A549 (cell line): ENCODE measurements at regions not wholly inside any gene's neighbourhood (a gene's known extent, or its start where the extent isn't known, plus 50 kb on each side); places are given as distances from the start of the nearest gene placed in this dataset.

Source experiments
- ATAC-seq, 2 experiments: fragments of 200-7000 bp in 1 of 2; fragments of >200 bp in 1 of 2; cut with Nextera tagmentation in 1 of 2; cut with Tn5 transposase in 1 of 2; 3 replicates each; pipeline versions ENCODE4 v1.8.0 to v1.9.1; 2018 to 2020; ENCODE audit warnings: mild to moderate bottlenecking in 1 of 2, moderate library complexity in 1 of 2
- CTCF ChIA-PET: fragments of 300-600 bp; sonication (Branson Sonifier 250); formaldehyde crosslinking; extraction: SDS; loops from one replicate; lab custom pipeline; 2021; ENCODE audit warnings: antibody characterized with exemption, inconsistent platforms; lab: Yijun Ruan, JAX
- POLR2A ChIA-PET: fragments of 350-600 bp; formaldehyde crosslinking; extraction: SDS; loops from one replicate; lab custom pipeline; 2021; ENCODE audit warnings: antibody characterized with exemption, inconsistent platforms; lab: Yijun Ruan, JAX
- DNase-seq, 2 experiments: peaks; one replicate each; pipeline versions ENCODE4 v3.0.0 to v3.0.0-alpha.2; 2011 to 2016; ENCODE audit warnings: low read depth in 1 of 2, low spot score in 1 of 2
- FAIRE-seq: peaks from 2 replicates; lab custom pipeline; 2011; peaks lifted over from hg19 to GRCh38; lab: Jason Lieb, UNC
- H3K27ac ChIP-seq, 2 experiments: fragments of >200 bp; sonication (Bioruptor Twin); formaldehyde crosslinking; 3 replicates each; pipeline ENCODE4 v1.5.1; 2016 to 2017
- H3K4me1 ChIP-seq: fragments of >200 bp; sonication (Bioruptor Twin); formaldehyde crosslinking; 3 replicates; pipeline ENCODE4 v1.6.1; 2016
- H3K4me2 ChIP-seq: fragments of >200 bp; sonication (Bioruptor Twin); formaldehyde crosslinking; 3 replicates; pipeline ENCODE4 v1.6.1; 2016
- H3K4me3 ChIP-seq: fragments of >200 bp; sonication (Bioruptor Twin); formaldehyde crosslinking; 3 replicates; pipeline ENCODE4 v1.5.1; 2016
- H3K9me3 ChIP-seq: fragments of >200 bp; sonication (Bioruptor Twin); formaldehyde crosslinking; 3 replicates; pipeline ENCODE4 v1.6.1; 2016
- ATOH8 ChIP-seq: fragments of 250-450 bp; sonication (Bioruptor Pico); IDR thresholded peaks from 2 replicates; pipeline ENCODE4 v1.5.0; 2020; ENCODE audit warnings: low read depth, mild to moderate bottlenecking, moderate library complexity
- CBX2 ChIP-seq: fragments of 200-600 bp; sonication (generic); IDR thresholded peaks from 2 replicates; pipeline ENCODE4 v1.6.1; 2016; ENCODE audit warnings: low read depth, mild to moderate bottlenecking, borderline replicate concordance
- CEBPB ChIP-seq, 2 experiments: fragments of >200 bp in 1 of 2; sonication (Bioruptor Twin) in 1 of 2; formaldehyde crosslinking in 1 of 2; IDR thresholded peaks; 2 replicates each; pipeline ENCODE4 v1.6.1; 2012 to 2016
- CHD4 ChIP-seq: fragments of 200-600 bp; sonication (generic); IDR thresholded peaks from 2 replicates; pipeline ENCODE4 v1.6.1; 2016; ENCODE audit warnings: antibody characterized with exemption, mild to moderate bottlenecking, borderline replicate concordance
- E2F6 ChIP-seq: IDR thresholded peaks from 2 replicates; pipeline ENCODE4 v1.6.1; 2012; ENCODE audit warnings: low read depth, borderline replicate concordance
- EP300 ChIP-seq, 2 experiments: fragments of >200 bp; sonication (Bioruptor Twin); formaldehyde crosslinking; IDR thresholded peaks; 2 replicates in 1 of 2; 3 replicates in 1 of 2; pipeline ENCODE4 v1.6.1; 2016 to 2017
- ESRRA ChIP-seq: fragments of 150-350 bp; IDR thresholded peaks from 2 replicates; pipeline ENCODE4 v1.6.1; 2014; ENCODE audit warnings: mild to moderate bottlenecking, low read length, borderline replicate concordance
- HES2 ChIP-seq: fragments of >200 bp; sonication (Bioruptor Twin); formaldehyde crosslinking; IDR thresholded peaks from 2 replicates; pipeline ENCODE4 v1.6.1; 2016
- HMGXB4 ChIP-seq: fragments of 250-450 bp; sonication (Bioruptor Pico); IDR thresholded peaks from 2 replicates; pipeline ENCODE4 v1.5.0; 2021; ENCODE audit warnings: mild to moderate bottlenecking, moderate library complexity, borderline replicate concordance
- HOXB13 ChIP-seq: fragments of 250-450 bp; sonication (Bioruptor Pico); IDR thresholded peaks from 2 replicates; pipeline ENCODE4 v1.5.0; 2020; ENCODE audit warnings: low read depth, mild to moderate bottlenecking, moderate library complexity
- JUNB ChIP-seq: fragments of >200 bp; sonication (Bioruptor Twin); formaldehyde crosslinking; IDR thresholded peaks from 2 replicates; pipeline ENCODE4 v1.6.1; 2016
- KDM1A ChIP-seq: fragments of 200-600 bp; sonication (generic); IDR thresholded peaks from 2 replicates; pipeline ENCODE4 v1.6.1; 2016; ENCODE audit warnings: low read depth, mild to moderate bottlenecking
- MAFK ChIP-seq: fragments of 450-650 bp; IDR thresholded peaks from 2 replicates; pipeline ENCODE4 v1.6.1; 2014; ENCODE audit not compliant: partially characterized antibody
- MYC ChIP-seq: IDR thresholded peaks from 2 replicates; pipeline ENCODE4 v1.6.1; 2012; ENCODE audit warnings: mild to moderate bottlenecking, inconsistent platforms, low read length, improper control_type of control experiment, borderline replicate concordance
- NPAS2 ChIP-seq: fragments of 250-450 bp; sonication (Bioruptor Pico); IDR thresholded peaks from 2 replicates; pipeline ENCODE4 v1.8.0; 2022; ENCODE audit warnings: mild to moderate bottlenecking, moderate library complexity, borderline replicate concordance
- PHF8 ChIP-seq: fragments of 200-600 bp; sonication (generic); IDR thresholded peaks from 2 replicates; pipeline ENCODE4 v1.6.1; 2016; ENCODE audit warnings: low read depth, mild to moderate bottlenecking, antibody characterized with exemption, moderate library complexity, borderline replicate concordance
- POLR2A ChIP-seq: IDR thresholded peaks from 2 replicates; pipeline ENCODE4 v1.6.1; 2012; ENCODE audit warnings: mild to moderate bottlenecking, low read length
- POLR2AphosphoS2 ChIP-seq: conservative IDR thresholded peaks from 2 replicates; pipeline ENCODE4 v1.6.1; 2012; ENCODE audit warnings: low read length, improper control_type of control experiment, inconsistent platforms
- RARB ChIP-seq: fragments of 250-450 bp; sonication (Bioruptor Pico); IDR thresholded peaks from 2 replicates; pipeline ENCODE4 v1.8.0; 2021; ENCODE audit warnings: mild to moderate bottlenecking, moderate library complexity
- RCOR1 ChIP-seq: fragments of 150-350 bp; IDR thresholded peaks from 2 replicates; pipeline ENCODE4 v1.6.1; 2014; ENCODE audit warnings: antibody characterized with exemption, low read length, low read depth
- REST ChIP-seq: fragments of 200-600 bp; sonication (generic); IDR thresholded peaks from 2 replicates; pipeline ENCODE4 v1.6.1; 2016; ENCODE audit warnings: antibody characterized with exemption, mild to moderate bottlenecking, moderate library complexity
- RFX5 ChIP-seq: fragments of 450-650 bp; IDR thresholded peaks from 2 replicates; pipeline ENCODE4 v1.7.1; 2014; ENCODE audit warnings: antibody characterized with exemption, mild to moderate bottlenecking, moderate library complexity
- USF2 ChIP-seq: fragments of 450-650 bp; IDR thresholded peaks from 2 replicates; pipeline ENCODE4 v1.6.1; 2014; ENCODE audit warnings: antibody characterized with exemption
- ZFP36 ChIP-seq: fragments of 450-650 bp; IDR thresholded peaks from 2 replicates; pipeline ENCODE4 v1.6.1; 2014; ENCODE audit warnings: borderline replicate concordance; ENCODE audit not compliant: partially characterized antibody
- ZSCAN20 ChIP-seq: fragments of 250-450 bp; sonication (Bioruptor Pico); IDR thresholded peaks from 2 replicates; pipeline ENCODE4 v1.8.0; 2022; ENCODE audit warnings: mild to moderate bottlenecking, moderate library complexity
- WGBS: methylation state at CpG from one replicate; pipeline ENCODE4 v1.1.6; 2017; ENCODE audit errors: missing lambda C conversion rate; 5-methylcytosine and 5-hydroxymethylcytosine counted together

- WGBS = 24% methylated on average over 3 of the region's 3 CpGs
- Histone ChIP-seq H3K27ac (no peak overlapping the region), H3K4me3 (no peak overlapping the region), H3K9me3 (no peaks in the 10 kb centered on the region), H3K4me1 (no peaks in the 10 kb centered on the region), H3K4me2 (no peak overlapping the region)
- POLR2A ChIA-PET = no interaction called here
- DNase-seq (no peak), FAIRE-seq (no peak), ATAC-seq (no peak)
- TF ChIP-seq CEBPB (IDR thresholded peaks at IDR 0.05) (no peak), CBX2 (no peak), RFX5 (no peak), PHF8 (no peak), USF2 (no peak), REST (no peak), JUNB (no peak), ZSCAN20 (no peak), POLR2A (no peak), HES2 (no peak), MAFK (no peak), E2F6 (no peak), CHD4 (no peak), EP300 (IDR thresholded peaks at IDR 0.05) (no peak), NPAS2 (CRISPR knock-in tag) (no peak)
- CTCF ChIA-PET = no interaction called here
Measured at GRCh38 chr2:209074711-209075110, 349.1 kb upstream of the MAP2 start.

- FAIRE-seq = no peak
- TF ChIP-seq JUNB (no peak), REST (no peak), HMGXB4 (CRISPR knock-in tag) (no peak), MYC (no peak), RCOR1 (no peak), ATOH8 (CRISPR knock-in tag) (no peak), RFX5 (no peak), POLR2AphosphoS2 (no peak), HOXB13 (CRISPR knock-in tag) (no peak), E2F6 (no peak), RARB (CRISPR knock-in tag) (no peak), KDM1A (no peak), ESRRA (no peak), ZFP36 (no peak)
- TF ChIP-seq, all 56 proteins: peak for 0
- no peak for DNase-seq
Measured at GRCh38 chr2:209076151-209076550, 347.7 kb upstream of the MAP2 start.

More at GRCh38 chr2:209076151-209076550, 347.7 kb upstream of the MAP2 start:
- H3K4me1 ChIP-seq = no peaks in the 10 kb centered on the region
- H3K27ac ChIP-seq = no peak overlapping the region
- H3K4me2 ChIP-seq = no peak overlapping the region
- H3K4me3 ChIP-seq = no peak overlapping the region
- ChIA-PET POLR2A (no interaction called here), CTCF (no interaction called here)
- ATAC-seq = no peak
- WGBS = 0% methylated on average over 1 of the region's 1 CpG
- no peaks in the 10 kb centered on the region for H3K9me3 ChIP-seq
